ENCODE measurements at regions not wholly inside any gene's neighbourhood (a gene's known extent, or its start where the extent isn't known, plus 50 kb on each side); places are given as distances from the start of the nearest gene placed in this dataset.
"Not testable (repeated sequence)": the region's sequence is repeated elsewhere in the genome, so short reads cannot be mapped to it uniquely, and the experiment has no call there.

DNA sequence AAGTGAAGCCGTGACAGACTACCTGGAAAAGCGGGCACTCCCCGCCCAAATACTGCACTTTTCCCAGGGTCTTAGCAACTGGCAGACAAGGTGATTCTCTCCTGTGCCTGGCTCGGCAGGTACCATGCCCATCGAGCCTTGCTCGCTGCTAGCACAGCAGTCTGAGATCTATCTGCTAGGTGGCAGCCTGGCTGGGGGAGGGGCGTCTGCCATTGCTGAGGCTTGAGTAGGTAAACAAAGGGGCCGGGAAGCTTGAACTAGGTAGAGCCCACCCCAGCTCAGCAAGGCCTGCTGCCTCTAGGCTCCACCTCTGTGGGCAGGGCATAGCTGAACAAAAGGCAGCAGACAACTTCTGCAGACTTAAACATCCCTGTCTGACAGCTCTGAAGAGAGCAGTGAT is 406.3 kb downstream of the NDFIP2 start:
- TF ChIP-seq, protein P1, sequence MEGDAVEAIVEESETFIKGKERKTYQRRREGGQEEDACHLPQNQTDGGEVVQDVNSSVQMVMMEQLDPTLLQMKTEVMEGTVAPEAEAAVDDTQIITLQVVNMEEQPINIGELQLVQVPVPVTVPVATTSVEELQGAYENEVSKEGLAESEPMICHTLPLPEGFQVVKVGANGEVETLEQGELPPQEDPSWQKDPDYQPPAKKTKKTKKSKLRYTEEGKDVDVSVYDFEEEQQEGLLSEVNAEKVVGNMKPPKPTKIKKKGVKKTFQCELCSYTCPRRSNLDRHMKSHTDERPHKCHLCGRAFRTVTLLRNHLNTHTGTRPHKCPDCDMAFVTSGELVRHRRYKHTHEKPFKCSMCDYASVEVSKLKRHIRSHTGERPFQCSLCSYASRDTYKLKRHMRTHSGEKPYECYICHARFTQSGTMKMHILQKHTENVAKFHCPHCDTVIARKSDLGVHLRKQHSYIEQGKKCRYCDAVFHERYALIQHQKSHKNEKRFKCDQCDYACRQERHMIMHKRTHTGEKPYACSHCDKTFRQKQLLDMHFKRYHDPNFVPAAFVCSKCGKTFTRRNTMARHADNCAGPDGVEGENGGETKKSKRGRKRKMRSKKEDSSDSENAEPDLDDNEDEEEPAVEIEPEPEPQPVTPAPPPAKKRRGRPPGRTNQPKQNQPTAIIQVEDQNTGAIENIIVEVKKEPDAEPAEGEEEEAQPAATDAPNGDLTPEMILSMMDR (IDR thresholded peaks at IDR 0.05 in 2 of 3, conservative IDR thresholded peaks at IDR 0.05 in 1 of 3; ENCODE audit: control insufficient read depth in 2 of 3, extremely low read depth in 1 of 3, insufficient read depth in 1 of 3, low read depth in 3 of 3, low read length in 3 of 3) = not testable (repeated sequence)
- TF ChIP-seq TAF1 (IDR thresholded peaks at IDR 0.05; ENCODE audit: borderline replicate concordance, low read depth, low read length); YY1 (IDR thresholded peaks at IDR 0.05; ENCODE audit: low read depth, low read length); EZH2 (IDR thresholded peaks at IDR 0.05; ENCODE audit: borderline replicate concordance, control insufficient read depth, low read depth, low read length); POLR2A (IDR thresholded peaks at IDR 0.05; ENCODE audit: low read depth, low read length); CBX3 (IDR thresholded peaks at IDR 0.05; ENCODE audit: borderline replicate concordance, low read depth); POLR2AphosphoS2 (IDR thresholded peaks at IDR 0.05; ENCODE audit: low read depth, low read length); MXI1 (IDR thresholded peaks at IDR 0.05; ENCODE audit: low read depth, low read length): not testable (repeated sequence)

All from GM12878 (cell line).